ENCODE measurements at regions not wholly inside any gene's neighbourhood (a gene's known extent, or its start where the extent isn't known, plus 50 kb on each side); places are given as distances from the start of the nearest gene placed in this dataset.

DNA sequence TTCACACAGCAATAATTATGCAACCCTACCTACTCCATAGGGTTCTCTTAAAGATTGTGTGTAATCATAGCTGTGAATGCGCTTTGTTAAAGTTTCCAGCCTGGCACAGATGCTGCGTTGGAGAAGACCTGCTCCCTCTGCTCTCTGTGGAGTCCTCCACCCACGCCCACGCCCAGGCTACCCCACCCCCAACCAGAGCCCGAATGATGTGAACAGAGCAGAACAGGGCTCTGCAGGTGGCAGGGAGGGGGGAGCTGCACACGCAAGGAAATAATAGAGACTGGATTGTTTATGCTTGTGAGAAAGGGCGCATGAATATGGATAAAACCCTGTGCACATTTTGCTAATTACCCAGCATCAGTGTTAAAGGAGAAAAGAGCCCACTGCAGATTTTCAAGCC, 447.5 kb downstream of the BCL11A start:
- TF ChIP-seq, protein P1, sequence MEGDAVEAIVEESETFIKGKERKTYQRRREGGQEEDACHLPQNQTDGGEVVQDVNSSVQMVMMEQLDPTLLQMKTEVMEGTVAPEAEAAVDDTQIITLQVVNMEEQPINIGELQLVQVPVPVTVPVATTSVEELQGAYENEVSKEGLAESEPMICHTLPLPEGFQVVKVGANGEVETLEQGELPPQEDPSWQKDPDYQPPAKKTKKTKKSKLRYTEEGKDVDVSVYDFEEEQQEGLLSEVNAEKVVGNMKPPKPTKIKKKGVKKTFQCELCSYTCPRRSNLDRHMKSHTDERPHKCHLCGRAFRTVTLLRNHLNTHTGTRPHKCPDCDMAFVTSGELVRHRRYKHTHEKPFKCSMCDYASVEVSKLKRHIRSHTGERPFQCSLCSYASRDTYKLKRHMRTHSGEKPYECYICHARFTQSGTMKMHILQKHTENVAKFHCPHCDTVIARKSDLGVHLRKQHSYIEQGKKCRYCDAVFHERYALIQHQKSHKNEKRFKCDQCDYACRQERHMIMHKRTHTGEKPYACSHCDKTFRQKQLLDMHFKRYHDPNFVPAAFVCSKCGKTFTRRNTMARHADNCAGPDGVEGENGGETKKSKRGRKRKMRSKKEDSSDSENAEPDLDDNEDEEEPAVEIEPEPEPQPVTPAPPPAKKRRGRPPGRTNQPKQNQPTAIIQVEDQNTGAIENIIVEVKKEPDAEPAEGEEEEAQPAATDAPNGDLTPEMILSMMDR (IDR thresholded peaks at IDR 0.05): no peak
- no peak for TF ChIP-seq EZH2 (IDR thresholded peaks at IDR 0.05; ENCODE audit: borderline replicate concordance, insufficient read depth, low read depth, low read length, poor library complexity, severe bottlenecking)
